SU-DHL-6 (cell line): ENCODE measurements at regions not wholly inside any gene's neighbourhood (a gene's known extent, or its start where the extent isn't known, plus 50 kb on each side); places are given as distances from the start of the nearest gene placed in this dataset.

ENCODE experiments used
- EZH2phosphoT487 ChIP-seq: fragments of 200-600 bp; sonication (generic), shearing (Covaris generic); conservative IDR thresholded peaks from 2 replicates; pipeline ENCODE4 v1.6.1; 2018; ENCODE audit warnings: mild to moderate bottlenecking, antibody characterized with exemption, low read length, moderate library complexity, mixed read lengths
- TF ChIP-seq, protein P1 (sequence below): fragments of 200-600 bp; sonication (generic); IDR thresholded peaks from one replicate; pipeline ENCODE4 v1.5.1; 2017; ENCODE audit warnings: antibody characterized with exemption, mild to moderate bottlenecking, low read length, moderate library complexity; ENCODE audit not compliant: insufficient read depth, poor library complexity, severe bottlenecking

DNA sequence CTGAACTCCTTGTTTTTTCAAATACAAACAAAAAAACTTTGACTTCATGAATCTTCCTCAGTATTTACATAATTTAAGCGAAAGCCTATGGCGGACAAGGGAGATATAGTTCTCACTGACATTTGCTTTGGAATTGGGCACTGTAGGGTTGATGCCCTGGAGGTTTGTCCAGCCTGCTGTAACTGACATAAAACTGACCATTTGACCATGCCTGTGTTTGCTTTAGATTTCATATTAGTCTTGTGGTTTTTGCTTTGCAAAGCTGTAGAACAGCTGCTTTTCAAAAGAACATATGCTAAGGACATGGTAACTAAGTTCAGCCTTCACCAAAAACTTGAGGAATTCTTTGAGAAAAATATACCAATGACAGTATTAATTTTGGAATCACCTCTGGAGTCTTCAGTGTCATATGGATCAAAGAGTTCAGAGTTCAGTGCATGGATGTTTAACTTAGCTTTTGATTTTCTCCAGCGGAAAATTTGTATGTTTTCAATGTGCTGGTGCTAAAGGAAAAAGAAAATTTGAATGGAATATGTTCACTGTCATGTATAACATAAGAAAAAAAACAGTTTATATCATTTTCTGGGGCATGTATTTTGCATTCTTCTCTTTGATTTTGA, 1013.1 kb downstream of the NR2F1-AS1 start:
- TF ChIP-seq, protein P1, sequence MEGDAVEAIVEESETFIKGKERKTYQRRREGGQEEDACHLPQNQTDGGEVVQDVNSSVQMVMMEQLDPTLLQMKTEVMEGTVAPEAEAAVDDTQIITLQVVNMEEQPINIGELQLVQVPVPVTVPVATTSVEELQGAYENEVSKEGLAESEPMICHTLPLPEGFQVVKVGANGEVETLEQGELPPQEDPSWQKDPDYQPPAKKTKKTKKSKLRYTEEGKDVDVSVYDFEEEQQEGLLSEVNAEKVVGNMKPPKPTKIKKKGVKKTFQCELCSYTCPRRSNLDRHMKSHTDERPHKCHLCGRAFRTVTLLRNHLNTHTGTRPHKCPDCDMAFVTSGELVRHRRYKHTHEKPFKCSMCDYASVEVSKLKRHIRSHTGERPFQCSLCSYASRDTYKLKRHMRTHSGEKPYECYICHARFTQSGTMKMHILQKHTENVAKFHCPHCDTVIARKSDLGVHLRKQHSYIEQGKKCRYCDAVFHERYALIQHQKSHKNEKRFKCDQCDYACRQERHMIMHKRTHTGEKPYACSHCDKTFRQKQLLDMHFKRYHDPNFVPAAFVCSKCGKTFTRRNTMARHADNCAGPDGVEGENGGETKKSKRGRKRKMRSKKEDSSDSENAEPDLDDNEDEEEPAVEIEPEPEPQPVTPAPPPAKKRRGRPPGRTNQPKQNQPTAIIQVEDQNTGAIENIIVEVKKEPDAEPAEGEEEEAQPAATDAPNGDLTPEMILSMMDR = no peak
- no peak for TF ChIP-seq EZH2phosphoT487
